ENCODE measurements at regions not wholly inside any gene's neighbourhood (a gene's known extent, or its start where the extent isn't known, plus 50 kb on each side); places are given as distances from the start of the nearest gene placed in this dataset.
A peak's percentile ranks its signal among the peaks of the same experiment; 100 is the strongest.

DNA sequence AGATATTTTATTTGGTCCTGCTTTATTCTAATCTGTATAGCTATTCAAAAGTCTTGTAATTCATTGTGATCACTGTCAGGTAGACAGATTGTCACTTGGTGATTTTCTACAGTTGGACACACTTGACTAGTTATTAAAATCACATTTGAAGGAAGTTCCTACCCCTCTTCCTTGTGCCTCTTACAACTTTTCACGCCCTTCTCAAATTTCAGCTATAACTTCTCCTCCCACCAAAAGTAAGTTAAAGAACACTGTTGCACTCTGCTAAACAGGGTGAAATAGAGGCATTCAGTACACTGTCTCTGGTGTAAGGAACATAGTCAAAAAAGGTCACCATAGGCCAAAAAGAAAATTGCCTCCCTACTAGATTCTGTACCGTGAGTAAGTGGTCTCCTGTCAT lies 142.1 kb upstream of the POU5F2 start:
- Histone ChIP-seq H2AFZ (no peak overlapping the region), H4K20me1 (ENCODE audit: insufficient read depth) (no peaks in the 10 kb centered on the region), H3K36me3 (ENCODE audit: low read depth) (no peaks in the 10 kb centered on the region), H3K4me2 (ENCODE audit: unreplicated experiment) (no peak overlapping the region), H3K27me3 (replicated peaks; ENCODE audit: insufficient read depth) (no peaks in the 10 kb centered on the region), H3F3A (ENCODE audit: insufficient read depth) (no peaks in the 10 kb centered on the region), H3K9me2 (ENCODE audit: insufficient read depth) (no peaks in the 10 kb centered on the region), H3K9ac (no peak overlapping the region), H3K4me3 (no peak overlapping the region), H3K79me2 (ENCODE audit: insufficient read depth) (no peaks in the 10 kb centered on the region), H3K4me1 (ENCODE audit: insufficient read depth) (no peaks in the 10 kb centered on the region), H3K9me3 (ENCODE audit: low read depth) (no peaks in the 10 kb centered on the region), H3K27ac (no peak overlapping the region)
- DNase-seq = no peak
- in situ Hi-C loops (cut with MboI) = no loop called here
- WGBS, 2 experiments (ENCODE audit: low coverage in 1 of 2, low lambda C conversion rate in 2 of 2, missing lambda C conversion rate in 2 of 2) = 97% methylated on average over 2 of the region's 2 CpGs
- TF ChIP-seq EZH2 (IDR thresholded peaks at IDR 0.05; ENCODE audit: insufficient read depth, poor library complexity, severe bottlenecking) = no peak
- TF ChIP-seq EZH2phosphoT487 (IDR thresholded peaks at IDR 0.05; ENCODE audit: insufficient read depth, low read depth) = no peak

DNA sequence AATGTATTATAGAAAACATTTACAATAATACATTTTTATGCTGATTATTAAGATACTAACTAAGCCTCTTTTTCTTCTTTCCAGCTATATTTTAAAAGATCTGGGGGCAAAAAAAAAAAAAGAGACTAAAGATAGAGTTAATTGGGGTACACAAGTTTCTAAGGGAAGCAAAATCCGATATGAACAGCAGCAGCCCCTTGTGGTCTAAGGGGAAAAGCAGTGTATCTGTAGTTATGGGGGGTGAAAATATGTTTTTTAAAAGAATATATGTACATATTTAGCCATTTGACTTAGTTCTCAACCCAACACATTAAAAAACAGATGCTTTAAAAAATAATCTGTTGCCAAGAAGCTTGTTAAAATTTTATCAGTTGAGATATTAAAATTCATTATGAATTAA lies 134.3 kb upstream of the POU5F2 start:
- in situ Hi-C loops (cut with MboI) = no loop called here
- TF ChIP-seq EZH2phosphoT487 (IDR thresholded peaks at IDR 0.05; ENCODE audit: insufficient read depth, low read depth) = no peak
- TF ChIP-seq EZH2 (IDR thresholded peaks at IDR 0.05; ENCODE audit: insufficient read depth, poor library complexity, severe bottlenecking) = no peak
- WGBS, 2 experiments (ENCODE audit: low coverage in 1 of 2, low lambda C conversion rate in 2 of 2, missing lambda C conversion rate in 2 of 2) = 39 to 43% methylated on average over 1 of the region's 1 CpG

DNA sequence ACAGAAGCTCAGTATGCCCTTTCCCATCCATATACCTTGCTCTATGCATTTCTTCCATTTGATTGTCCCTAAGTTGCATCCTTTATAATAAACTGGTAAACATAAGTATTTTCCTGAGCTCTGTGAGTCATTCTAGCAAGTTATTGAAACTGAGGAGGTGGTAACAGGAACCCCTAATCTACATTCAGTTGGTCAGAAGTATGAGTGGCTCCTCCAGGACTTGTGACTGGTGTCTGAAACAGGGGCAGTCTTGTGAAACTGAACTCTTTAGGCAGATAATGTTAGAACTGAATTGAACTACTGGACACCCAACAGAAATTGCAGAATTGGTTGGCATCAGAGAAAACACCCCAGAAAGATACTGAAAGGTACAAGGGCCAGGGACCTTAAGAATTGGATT lies 133.1 kb upstream of the POU5F2 start:
- no peaks in the 10 kb centered on the region for H3K79me2 ChIP-seq (ENCODE audit: insufficient read depth)
- H3K4me3 ChIP-seq = no peak overlapping the region
- no peak overlapping the region for H2AFZ ChIP-seq
- no peaks in the 10 kb centered on the region for H3K9me2 ChIP-seq (ENCODE audit: insufficient read depth)
- H3K27me3 ChIP-seq (replicated peaks; ENCODE audit: insufficient read depth) = no peaks in the 10 kb centered on the region
- no peaks in the 10 kb centered on the region for H3K9me3 ChIP-seq (ENCODE audit: low read depth)
- H3K27ac ChIP-seq = no peak overlapping the region
- in situ Hi-C loops (cut with MboI) = no loop called here
- H4K20me1 ChIP-seq (ENCODE audit: insufficient read depth) = no peaks in the 10 kb centered on the region
- H3K4me1 ChIP-seq (ENCODE audit: insufficient read depth) = peaks cover 10% of the 10 kb centered on the region
- peak; percentile 10 for DNase-seq
- H3F3A ChIP-seq (ENCODE audit: insufficient read depth) = peaks cover 12% of the 10 kb centered on the region; the same call in 1 of the 2 replicates
- H3K9ac ChIP-seq = no peak overlapping the region
- H3K36me3 ChIP-seq (ENCODE audit: low read depth) = no peaks in the 10 kb centered on the region
- no peak for TF ChIP-seq EZH2phosphoT487 (IDR thresholded peaks at IDR 0.05; ENCODE audit: insufficient read depth, low read depth)
- no peak for TF ChIP-seq EZH2 (IDR thresholded peaks at IDR 0.05; ENCODE audit: insufficient read depth, poor library complexity, severe bottlenecking)
- H3K4me2 ChIP-seq (ENCODE audit: unreplicated experiment) = peak overlapping the region; percentile 10

More for the DNA sequence above, 134.3 kb upstream of the POU5F2 start:
- Histone ChIP-seq H3K4me1 (ENCODE audit: insufficient read depth) (peaks cover 10% of the 10 kb centered on the region), H3K9me2 (ENCODE audit: insufficient read depth) (no peaks in the 10 kb centered on the region), H3K4me2 (ENCODE audit: unreplicated experiment) (no peak overlapping the region), H3K36me3 (ENCODE audit: low read depth) (no peaks in the 10 kb centered on the region), H2AFZ (no peak overlapping the region), H3K27ac (no peak overlapping the region), H3K4me3 (no peak overlapping the region), H3F3A (ENCODE audit: insufficient read depth) (peaks cover 12% of the 10 kb centered on the region; the same call in 1 of the 2 replicates), H4K20me1 (ENCODE audit: insufficient read depth) (no peaks in the 10 kb centered on the region), H3K79me2 (ENCODE audit: insufficient read depth) (no peaks in the 10 kb centered on the region), H3K27me3 (replicated peaks; ENCODE audit: insufficient read depth) (no peaks in the 10 kb centered on the region), H3K9ac (no peak overlapping the region), H3K9me3 (ENCODE audit: low read depth) (no peaks in the 10 kb centered on the region)
- no peak for DNase-seq

DNA sequence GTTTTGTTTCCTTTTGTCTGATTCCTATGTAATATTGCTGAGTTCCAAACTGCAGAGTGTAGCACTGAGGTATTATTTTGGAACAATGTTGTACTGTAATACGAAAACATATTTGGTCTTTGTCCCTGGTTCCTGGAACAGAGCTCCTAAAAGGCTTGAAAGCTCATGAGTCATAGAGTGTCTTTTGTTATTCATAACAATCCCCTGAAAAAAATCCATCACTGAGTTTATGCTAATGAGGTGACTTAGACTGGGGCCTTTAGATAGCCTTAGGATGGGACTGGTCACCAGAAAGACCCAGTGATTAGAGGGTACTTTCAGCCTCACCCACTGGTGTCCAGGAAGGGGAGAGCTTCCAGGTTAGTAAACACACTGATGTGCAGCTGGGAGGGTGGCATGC lies 132.7 kb upstream of the POU5F2 start:
- no peaks in the 10 kb centered on the region for H3K9me2 ChIP-seq (ENCODE audit: insufficient read depth)
- H3K9ac ChIP-seq = no peak overlapping the region
- peaks cover 12% of the 10 kb centered on the region; the same call in 1 of the 2 replicates for H3F3A ChIP-seq (ENCODE audit: insufficient read depth)
- DNase-seq = peak; percentile 76
- no peaks in the 10 kb centered on the region for H3K36me3 ChIP-seq (ENCODE audit: low read depth)
- no peak overlapping the region for H2AFZ ChIP-seq
- H3K27ac ChIP-seq = no peak overlapping the region
- no peaks in the 10 kb centered on the region for H3K9me3 ChIP-seq (ENCODE audit: low read depth)
- no peak overlapping the region for H3K4me3 ChIP-seq
- H3K4me1 ChIP-seq (ENCODE audit: insufficient read depth) = peaks cover 10% of the 10 kb centered on the region
- H3K79me2 ChIP-seq (ENCODE audit: insufficient read depth) = no peaks in the 10 kb centered on the region
- H3K27me3 ChIP-seq (replicated peaks; ENCODE audit: insufficient read depth) = no peaks in the 10 kb centered on the region
- in situ Hi-C loops (cut with MboI) = no loop called here
- H3K4me2 ChIP-seq (ENCODE audit: unreplicated experiment) = peak overlapping the region; percentile 10
- H4K20me1 ChIP-seq (ENCODE audit: insufficient read depth) = no peaks in the 10 kb centered on the region
- 15 to 34% methylated on average over 1 of the region's 1 CpG for WGBS, 2 experiments (ENCODE audit: low coverage in 1 of 2, low lambda C conversion rate in 2 of 2, missing lambda C conversion rate in 2 of 2)
- TF ChIP-seq EZH2 (IDR thresholded peaks at IDR 0.05; ENCODE audit: insufficient read depth, poor library complexity, severe bottlenecking) = no peak
- TF ChIP-seq EZH2phosphoT487 (IDR thresholded peaks at IDR 0.05; ENCODE audit: insufficient read depth, low read depth) = no peak

DNA sequence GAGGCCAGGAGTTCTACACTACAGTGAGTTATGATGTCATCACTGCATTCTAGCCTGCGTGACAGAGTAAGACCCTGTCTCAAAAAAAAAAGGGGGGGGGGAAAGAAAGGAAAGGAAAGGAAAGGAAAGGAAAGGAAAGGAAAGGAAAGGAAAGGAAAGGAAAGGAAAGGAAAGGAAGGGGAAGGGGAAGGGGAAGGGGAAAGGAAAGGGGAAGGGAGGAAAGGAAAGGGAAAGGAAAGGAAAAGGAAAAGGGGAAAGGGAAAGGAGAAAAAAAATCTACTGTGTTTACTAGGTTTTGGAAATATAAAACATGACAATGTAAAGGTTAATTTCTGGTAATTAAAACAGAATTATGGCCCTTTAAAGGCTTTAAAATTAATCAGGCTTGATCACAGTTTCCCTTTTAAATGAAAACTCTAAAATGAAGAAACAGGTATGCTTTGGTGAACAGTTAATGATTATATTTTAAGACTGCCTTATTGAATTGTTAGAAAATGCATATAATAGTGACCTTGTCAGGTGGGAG lies 131.9 kb upstream of the POU5F2 start:
- Histone ChIP-seq H3K79me2 (ENCODE audit: insufficient read depth) (no peaks in the 10 kb centered on the region), H3K4me1 (ENCODE audit: insufficient read depth) (peaks cover 10% of the 10 kb centered on the region), H3K27me3 (replicated peaks; ENCODE audit: insufficient read depth) (no peaks in the 10 kb centered on the region), H3K9me2 (ENCODE audit: insufficient read depth) (no peaks in the 10 kb centered on the region), H3K27ac (no peak overlapping the region), H2AFZ (no peak overlapping the region), H3K4me2 (ENCODE audit: unreplicated experiment) (no peak overlapping the region), H3K4me3 (no peak overlapping the region), H3K9me3 (ENCODE audit: low read depth) (no peaks in the 10 kb centered on the region), H3K9ac (no peak overlapping the region), H4K20me1 (ENCODE audit: insufficient read depth) (no peaks in the 10 kb centered on the region), H3F3A (ENCODE audit: insufficient read depth) (peaks cover 12% of the 10 kb centered on the region; the same call in 1 of the 2 replicates), H3K36me3 (ENCODE audit: low read depth) (no peaks in the 10 kb centered on the region)
- TF ChIP-seq EZH2phosphoT487 (IDR thresholded peaks at IDR 0.05; ENCODE audit: insufficient read depth, low read depth) = no peak
- 97 to 100% methylated on average over 1 of the region's 1 CpG for WGBS, 2 experiments (ENCODE audit: low coverage in 1 of 2, low lambda C conversion rate in 2 of 2, missing lambda C conversion rate in 2 of 2)
- in situ Hi-C loops (cut with MboI) = no loop called here
- DNase-seq = no peak

Data from GM23248 (cell line).